ENCODE measurements at regions not wholly inside any gene's neighbourhood (a gene's known extent, or its start where the extent isn't known, plus 50 kb on each side); places are given as distances from the start of the nearest gene placed in this dataset.

DNA sequence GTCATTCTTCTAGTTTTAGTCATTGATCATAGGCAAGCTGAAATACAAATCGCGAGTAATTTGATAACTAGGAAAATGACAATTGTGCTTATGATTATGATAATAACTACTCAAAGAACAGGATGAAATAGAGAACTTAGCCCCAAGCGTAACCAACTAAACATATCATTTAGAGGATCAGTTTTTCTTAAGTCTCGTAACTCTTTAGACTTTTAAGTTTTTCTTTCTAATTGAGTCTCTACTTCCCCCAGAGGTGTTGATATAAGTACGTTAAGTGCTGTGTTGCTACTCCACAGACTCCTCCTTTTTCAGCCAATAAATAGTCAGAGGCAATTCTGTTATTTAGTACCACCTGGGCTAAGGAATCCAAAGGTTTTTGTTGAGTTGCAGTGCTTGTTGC, 96.3 kb downstream of the NHLRC3 start:
- FAIRE-seq: no peak
- POLR2A ChIA-PET: no interaction called here
- DNase-seq (ENCODE audit: extremely low read depth in 1 of 4, low spot score in 3 of 4): no peak
- Histone ChIP-seq H3K4me1 (replicated peaks in 1 of 2; ENCODE audit: control insufficient read depth in 2 of 2, insufficient read depth in 2 of 2, low read length in 2 of 2) (no peaks in the 10 kb centered on the region), H3K9me1 (ENCODE audit: control insufficient read depth, insufficient read depth, low read length) (no peaks in the 10 kb centered on the region), H3K27me3 (ENCODE audit: control insufficient read depth in 2 of 2, insufficient read depth in 2 of 2, low read length in 2 of 2) (no peaks in the 10 kb centered on the region), H3K79me2 (ENCODE audit: control insufficient read depth, insufficient read depth, low read length) (no peaks in the 10 kb centered on the region), H3K9me3 (replicated peaks; ENCODE audit: control insufficient read depth, insufficient read depth, low read depth, low read length) (no peaks in the 10 kb centered on the region), H3K4me2 (ENCODE audit: insufficient read depth, low read length) (no peak overlapping the region), H3K27ac (ENCODE audit: extremely low read depth, low read depth, low read length) (no peak overlapping the region), H3K9ac (ENCODE audit: insufficient read depth in 1 of 2, low read depth in 2 of 2, low read length in 2 of 2) (no peak overlapping the region), H4K20me1 (replicated peaks; ENCODE audit: control insufficient read depth, insufficient read depth, low read length) (no peaks in the 10 kb centered on the region), H3K4me3 (no peak overlapping the region), H2AFZ (ENCODE audit: low read depth, low read length) (no peak overlapping the region), H3K36me3 (ENCODE audit: control insufficient read depth, insufficient read depth, low read length) (no peaks in the 10 kb centered on the region)
- in situ Hi-C loops (cut with MboI): no loop called here
- intact Hi-C loops (cut with micrococcal nuclease): no loop called here
- WGBS (ENCODE audit: insufficient coverage, low coverage, missing lambda C conversion rate): 0% methylated on average over 5 of the region's 5 CpGs
- no TSS peak for BruUV-seq (replicated peaks)
- CTCF ChIA-PET (ENCODE audit: low intra/inter-chr PET ratio): no interaction called here
- TF ChIP-seq, protein P1, sequence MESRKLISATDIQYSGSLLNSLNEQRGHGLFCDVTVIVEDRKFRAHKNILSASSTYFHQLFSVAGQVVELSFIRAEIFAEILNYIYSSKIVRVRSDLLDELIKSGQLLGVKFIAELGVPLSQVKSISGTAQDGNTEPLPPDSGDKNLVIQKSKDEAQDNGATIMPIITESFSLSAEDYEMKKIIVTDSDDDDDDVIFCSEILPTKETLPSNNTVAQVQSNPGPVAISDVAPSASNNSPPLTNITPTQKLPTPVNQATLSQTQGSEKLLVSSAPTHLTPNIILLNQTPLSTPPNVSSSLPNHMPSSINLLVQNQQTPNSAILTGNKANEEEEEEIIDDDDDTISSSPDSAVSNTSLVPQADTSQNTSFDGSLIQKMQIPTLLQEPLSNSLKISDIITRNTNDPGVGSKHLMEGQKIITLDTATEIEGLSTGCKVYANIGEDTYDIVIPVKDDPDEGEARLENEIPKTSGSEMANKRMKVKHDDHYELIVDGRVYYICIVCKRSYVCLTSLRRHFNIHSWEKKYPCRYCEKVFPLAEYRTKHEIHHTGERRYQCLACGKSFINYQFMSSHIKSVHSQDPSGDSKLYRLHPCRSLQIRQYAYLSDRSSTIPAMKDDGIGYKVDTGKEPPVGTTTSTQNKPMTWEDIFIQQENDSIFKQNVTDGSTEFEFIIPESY (CRISPR knock-in tag; IDR thresholded peaks at IDR 0.05): no peak
- TF ChIP-seq RBM39 (optimal IDR thresholded peaks at IDR 0.05; ENCODE audit: low read depth, low read length): no peak
- TF ChIP-seq POLR2A (conservative IDR thresholded peaks at IDR 0.05): no peak
- TF ChIP-seq MCM3 (IDR thresholded peaks at IDR 0.05): no peak
- TF ChIP-seq LEF1 (IDR thresholded peaks at IDR 0.05): no peak
- no peak for TF ChIP-seq ETV6 (IDR thresholded peaks at IDR 0.05; ENCODE audit: borderline replicate concordance in 1 of 2, low read depth in 2 of 2, low read length in 1 of 2)
- no peak for TF ChIP-seq ETV6 (CRISPR knock-in tag; IDR thresholded peaks at IDR 0.05; ENCODE audit: borderline replicate concordance)
- no peak for TF ChIP-seq ZNF707 (CRISPR knock-in tag; conservative IDR thresholded peaks at IDR 0.05)
- no peak for TF ChIP-seq TAF9B (IDR thresholded peaks at IDR 0.05; ENCODE audit: partially characterized antibody)
- TF ChIP-seq KAT7 (CRISPR knock-in tag; IDR thresholded peaks at IDR 0.05; ENCODE audit: borderline replicate concordance): no peak
- TF ChIP-seq KDM2B (CRISPR knock-in tag; IDR thresholded peaks at IDR 0.05): no peak
- no peak for TF ChIP-seq ZFP36 (IDR thresholded peaks at IDR 0.05; ENCODE audit: low read depth, low read length, partially characterized antibody)
- TF ChIP-seq CREBBP (IDR thresholded peaks at IDR 0.05; ENCODE audit: low read depth, low read length): no peak
- TF ChIP-seq ZC3H8 (IDR thresholded peaks at IDR 0.05): no peak
- no peak for TF ChIP-seq GATA2 (CRISPR knock-in tag; IDR thresholded peaks at IDR 0.05)
- no peak for ATAC-seq
